ENCODE measurements at regions not wholly inside any gene's neighbourhood (a gene's known extent, or its start where the extent isn't known, plus 50 kb on each side); places are given as distances from the start of the nearest gene placed in this dataset.

- H3K9ac ChIP-seq (ENCODE audit: low read depth, low read length), result no peak overlapping the region
- H3K9me3 ChIP-seq (ENCODE audit: insufficient read depth, low read depth, low read length), result no peaks in the 10 kb centered on the region
- no peak overlapping the region for H3K27ac ChIP-seq (ENCODE audit: low read length)
- no peaks in the 10 kb centered on the region for H3K27me3 ChIP-seq (ENCODE audit: insufficient read depth, low read length)
- H3K4me1 ChIP-seq (ENCODE audit: insufficient read depth, low read length), result peaks cover 19% of the 10 kb centered on the region
- H3K36me3 ChIP-seq (ENCODE audit: insufficient read depth, low read depth, low read length), result no peaks in the 10 kb centered on the region
- no peak overlapping the region for H3K4me3 ChIP-seq (ENCODE audit: low read length)
Observed at GRCh38 chr5:110900829-110901228, 162.0 kb downstream of the SLC25A46 start.

DNA sequence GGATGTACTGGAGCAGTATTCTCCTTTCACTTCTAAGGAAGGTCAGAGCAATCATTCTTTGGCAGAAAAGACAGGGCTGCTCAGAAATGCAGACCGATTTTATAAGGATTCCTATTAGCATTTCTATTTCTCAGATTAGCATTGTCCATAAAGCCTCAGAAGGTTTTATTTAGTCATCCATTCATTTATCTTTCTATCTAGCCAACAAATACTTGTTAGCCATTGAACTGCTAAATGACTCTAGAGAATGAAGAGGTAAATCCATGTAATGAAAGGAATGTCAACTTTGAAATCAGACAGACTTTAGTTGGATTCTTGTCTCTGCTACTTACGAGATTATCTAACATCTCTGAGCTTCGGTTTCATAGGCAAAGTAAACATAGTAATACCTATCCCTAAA is 165.2 kb downstream of the SLC25A46 start:
- no peaks in the 10 kb centered on the region for H3K27me3 ChIP-seq (ENCODE audit: insufficient read depth, low read length)
- H3K36me3 ChIP-seq (ENCODE audit: insufficient read depth, low read depth, low read length), result no peaks in the 10 kb centered on the region
- no peak overlapping the region for H3K9ac ChIP-seq (ENCODE audit: low read depth, low read length)
- H3K27ac ChIP-seq (ENCODE audit: low read length), result no peak overlapping the region
- H3K4me3 ChIP-seq (ENCODE audit: low read length), result no peak overlapping the region
- peaks cover 19% of the 10 kb centered on the region for H3K4me1 ChIP-seq (ENCODE audit: insufficient read depth, low read length)
- no peaks in the 10 kb centered on the region for H3K9me3 ChIP-seq (ENCODE audit: insufficient read depth, low read depth, low read length)

GRCh38 chr5:110908848-110909247 is 162.7 kb upstream of the TSLP start:
- H3K9me3 ChIP-seq (ENCODE audit: insufficient read depth, low read depth, low read length), result no peaks in the 10 kb centered on the region
- H3K4me3 ChIP-seq (ENCODE audit: low read length), result no peak overlapping the region
- no peak overlapping the region for H3K9ac ChIP-seq (ENCODE audit: low read depth, low read length)
- no peaks in the 10 kb centered on the region for H3K27me3 ChIP-seq (ENCODE audit: insufficient read depth, low read length)
- no peak overlapping the region for H3K27ac ChIP-seq (ENCODE audit: low read length)
- H3K36me3 ChIP-seq (ENCODE audit: insufficient read depth, low read depth, low read length), result no peaks in the 10 kb centered on the region
- no peaks in the 10 kb centered on the region for H3K4me1 ChIP-seq (ENCODE audit: insufficient read depth, low read length)

DNA sequence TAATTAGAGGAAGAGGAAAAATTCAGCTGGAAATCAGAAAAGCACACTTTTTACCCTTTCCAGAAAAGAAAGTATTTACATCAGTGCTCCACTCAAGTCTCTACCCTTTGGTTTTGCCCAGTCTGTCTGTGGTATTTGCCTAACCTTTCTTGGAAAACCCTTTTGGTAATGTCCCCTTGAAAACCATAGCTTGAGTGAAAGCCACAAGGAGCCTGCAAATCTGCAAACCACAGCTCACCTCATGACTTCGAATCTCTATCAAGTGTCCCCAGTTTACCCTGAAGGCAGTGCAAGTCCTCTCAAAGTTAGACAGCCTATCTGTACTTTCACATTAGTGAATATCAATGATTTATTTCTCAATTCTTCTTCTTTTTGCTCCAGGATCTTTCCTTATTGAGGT is 162.1 kb upstream of the TSLP start:
- no peak overlapping the region for H3K9ac ChIP-seq (ENCODE audit: low read depth, low read length)
- no peaks in the 10 kb centered on the region for H3K4me1 ChIP-seq (ENCODE audit: insufficient read depth, low read length)
- H3K4me3 ChIP-seq (ENCODE audit: low read length), result no peak overlapping the region
- no peaks in the 10 kb centered on the region for H3K9me3 ChIP-seq (ENCODE audit: insufficient read depth, low read depth, low read length)
- H3K27ac ChIP-seq (ENCODE audit: low read length), result no peak overlapping the region
- H3K36me3 ChIP-seq (ENCODE audit: insufficient read depth, low read depth, low read length), result no peaks in the 10 kb centered on the region
- no peaks in the 10 kb centered on the region for H3K27me3 ChIP-seq (ENCODE audit: insufficient read depth, low read length)

- H3K4me3 ChIP-seq (ENCODE audit: low read length), result no peak overlapping the region
- H3K27ac ChIP-seq (ENCODE audit: low read length), result no peak overlapping the region
- H3K27me3 ChIP-seq (ENCODE audit: insufficient read depth, low read length), result no peaks in the 10 kb centered on the region
- H3K4me1 ChIP-seq (ENCODE audit: insufficient read depth, low read length), result no peaks in the 10 kb centered on the region
- H3K36me3 ChIP-seq (ENCODE audit: insufficient read depth, low read depth, low read length), result no peaks in the 10 kb centered on the region
- no peaks in the 10 kb centered on the region for H3K9me3 ChIP-seq (ENCODE audit: insufficient read depth, low read depth, low read length)
- no peak overlapping the region for H3K9ac ChIP-seq (ENCODE audit: low read depth, low read length)
Observed at GRCh38 chr5:110909950-110910349, 161.6 kb upstream of the TSLP start.

DNA sequence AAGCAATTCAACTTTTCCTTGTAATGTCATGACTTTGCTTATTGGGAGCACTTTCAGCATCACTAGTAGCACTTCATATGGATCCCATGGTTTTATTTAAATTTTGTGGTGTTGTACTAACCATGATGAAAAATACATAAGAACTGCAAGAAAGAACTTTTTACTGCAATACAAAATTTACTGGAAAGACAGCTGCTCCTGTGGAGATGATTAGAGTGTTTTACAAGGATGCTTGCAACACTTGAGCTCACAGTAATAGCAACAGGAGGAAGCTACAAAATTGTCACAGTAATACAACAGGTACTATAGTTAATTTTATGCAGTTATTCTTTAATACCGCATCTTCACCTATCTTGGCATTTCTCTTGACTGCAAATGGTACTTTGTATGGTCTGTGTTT is 158.3 kb upstream of the TSLP start:
- Histone ChIP-seq H3K27ac (ENCODE audit: low read length) (no peak overlapping the region), H3K36me3 (ENCODE audit: insufficient read depth, low read depth, low read length) (no peaks in the 10 kb centered on the region), H3K4me1 (ENCODE audit: insufficient read depth, low read length) (peaks cover 7% of the 10 kb centered on the region), H3K27me3 (ENCODE audit: insufficient read depth, low read length) (no peaks in the 10 kb centered on the region), H3K4me3 (ENCODE audit: low read length) (no peak overlapping the region), H3K9me3 (ENCODE audit: insufficient read depth, low read depth, low read length) (no peaks in the 10 kb centered on the region), H3K9ac (ENCODE audit: low read depth, low read length) (no peak overlapping the region)

DNA sequence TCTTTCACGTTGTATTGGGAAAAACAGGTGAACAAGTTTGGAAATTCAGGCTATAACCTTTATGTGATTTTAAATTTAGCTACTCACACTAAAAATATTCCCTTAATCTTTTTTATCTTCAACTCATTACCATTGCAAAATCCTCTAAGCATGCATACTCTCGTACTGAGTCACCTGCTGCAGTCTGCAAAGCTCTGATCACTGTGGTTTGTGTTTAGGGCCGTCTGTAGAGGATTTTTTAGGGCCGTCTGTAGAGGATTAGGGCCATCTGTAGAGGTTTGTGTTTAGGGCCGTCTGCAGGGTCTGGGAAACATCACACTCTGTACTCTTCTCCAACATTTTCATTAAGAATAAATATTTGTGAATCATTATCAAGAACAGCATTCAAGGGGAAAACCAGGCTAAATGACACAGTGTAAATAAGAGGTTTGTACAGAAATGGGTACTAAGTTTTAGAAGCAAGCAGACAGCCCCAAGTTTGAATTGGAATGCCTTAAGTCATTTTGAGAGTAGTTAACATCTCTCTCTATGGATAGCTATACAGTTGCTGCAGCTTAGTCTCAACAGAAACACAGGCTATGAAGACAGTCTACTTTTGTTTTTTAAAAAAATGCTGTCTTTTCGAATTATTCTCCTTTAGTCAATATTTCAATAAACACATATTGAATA is 155.0 kb upstream of the TSLP start:
- Histone ChIP-seq H3K4me1 (ENCODE audit: insufficient read depth, low read length) (peaks cover 7% of the 10 kb centered on the region), H3K27me3 (ENCODE audit: insufficient read depth, low read length) (no peaks in the 10 kb centered on the region), H3K27ac (ENCODE audit: low read length) (no peak overlapping the region), H3K4me3 (ENCODE audit: low read length) (no peak overlapping the region), H3K9ac (ENCODE audit: low read depth, low read length) (no peak overlapping the region), H3K9me3 (ENCODE audit: insufficient read depth, low read depth, low read length) (no peaks in the 10 kb centered on the region), H3K36me3 (ENCODE audit: insufficient read depth, low read depth, low read length) (no peaks in the 10 kb centered on the region)

DNA sequence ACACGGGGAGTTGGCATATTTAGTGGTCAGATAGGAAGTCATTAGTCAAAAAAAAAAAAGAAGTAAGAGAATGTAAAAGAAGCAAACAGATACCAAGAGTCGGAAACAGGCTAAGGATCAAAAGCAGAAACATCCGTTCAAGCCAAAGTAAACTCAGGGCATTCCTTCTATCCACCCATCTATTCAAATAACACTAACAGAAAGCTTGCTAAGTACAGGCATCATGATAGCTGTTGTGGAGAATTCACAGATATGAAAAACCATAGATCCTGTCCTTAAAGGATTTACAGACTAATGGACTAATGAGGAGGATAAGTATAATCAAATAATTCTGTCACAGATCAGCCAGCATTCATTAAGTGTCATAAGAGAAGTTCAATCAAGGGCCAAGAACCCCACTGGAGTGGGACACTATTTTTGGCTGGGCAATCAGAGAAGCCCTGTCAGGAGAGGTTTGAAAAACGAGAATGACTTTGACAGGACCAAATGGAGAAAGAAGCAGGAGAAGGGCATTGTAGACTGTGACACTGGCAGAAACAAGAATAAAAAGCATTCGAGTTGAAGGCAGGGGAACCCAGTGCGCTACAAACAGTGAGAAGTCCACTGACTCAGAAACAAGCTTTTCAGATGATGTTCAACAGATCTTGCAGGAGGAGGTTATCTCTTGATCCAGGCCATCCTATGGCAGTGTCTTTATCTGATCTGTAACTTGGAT is 154.2 kb upstream of the TSLP start:
- Histone ChIP-seq H3K4me1 (ENCODE audit: insufficient read depth, low read length) (peaks cover 7% of the 10 kb centered on the region), H3K9ac (ENCODE audit: low read depth, low read length) (no peak overlapping the region), H3K9me3 (ENCODE audit: insufficient read depth, low read depth, low read length) (no peaks in the 10 kb centered on the region), H3K36me3 (ENCODE audit: insufficient read depth, low read depth, low read length) (no peaks in the 10 kb centered on the region), H3K27ac (ENCODE audit: low read length) (no peak overlapping the region), H3K27me3 (ENCODE audit: insufficient read depth, low read length) (no peaks in the 10 kb centered on the region), H3K4me3 (ENCODE audit: low read length) (no peak overlapping the region)

- peaks cover 7% of the 10 kb centered on the region for H3K4me1 ChIP-seq (ENCODE audit: insufficient read depth, low read length)
- H3K9me3 ChIP-seq (ENCODE audit: insufficient read depth, low read depth, low read length), result no peaks in the 10 kb centered on the region
- no peak overlapping the region for H3K4me3 ChIP-seq (ENCODE audit: low read length)
- no peaks in the 10 kb centered on the region for H3K36me3 ChIP-seq (ENCODE audit: insufficient read depth, low read depth, low read length)
- H3K27ac ChIP-seq (ENCODE audit: low read length), result no peak overlapping the region
- no peaks in the 10 kb centered on the region for H3K27me3 ChIP-seq (ENCODE audit: insufficient read depth, low read length)
- no peak overlapping the region for H3K9ac ChIP-seq (ENCODE audit: low read depth, low read length)
Observed at GRCh38 chr5:110918683-110919082, 152.8 kb upstream of the TSLP start.

- H3K36me3 ChIP-seq (ENCODE audit: insufficient read depth, low read depth, low read length), result no peaks in the 10 kb centered on the region
- H3K4me3 ChIP-seq (ENCODE audit: low read length), result no peak overlapping the region
Observed at GRCh38 chr5:110923971-110924370, 147.5 kb upstream of the TSLP start.

GRCh38 chr5:110925398-110925797 is 146.1 kb upstream of the TSLP start:
- Histone ChIP-seq H3K36me3 (ENCODE audit: insufficient read depth, low read depth, low read length) (no peaks in the 10 kb centered on the region), H3K27me3 (ENCODE audit: insufficient read depth, low read length) (no peaks in the 10 kb centered on the region), H3K9ac (ENCODE audit: low read depth, low read length) (no peak overlapping the region), H3K27ac (ENCODE audit: low read length) (no peak overlapping the region), H3K4me3 (ENCODE audit: low read length) (no peak overlapping the region), H3K4me1 (ENCODE audit: insufficient read depth, low read length) (no peaks in the 10 kb centered on the region), H3K9me3 (ENCODE audit: insufficient read depth, low read depth, low read length) (no peaks in the 10 kb centered on the region)

More at GRCh38 chr5:110923971-110924370, 147.5 kb upstream of the TSLP start:
- H3K27ac ChIP-seq (ENCODE audit: low read length), result no peak overlapping the region
- H3K4me1 ChIP-seq (ENCODE audit: insufficient read depth, low read length), result no peaks in the 10 kb centered on the region
- no peaks in the 10 kb centered on the region for H3K27me3 ChIP-seq (ENCODE audit: insufficient read depth, low read length)
- no peak overlapping the region for H3K9ac ChIP-seq (ENCODE audit: low read depth, low read length)
- no peaks in the 10 kb centered on the region for H3K9me3 ChIP-seq (ENCODE audit: insufficient read depth, low read depth, low read length)

- H3K36me3 ChIP-seq (ENCODE audit: insufficient read depth, low read depth, low read length), result no peaks in the 10 kb centered on the region
Observed at GRCh38 chr5:110925916-110926315, 145.6 kb upstream of the TSLP start.

More at GRCh38 chr5:110925916-110926315, 145.6 kb upstream of the TSLP start:
- no peaks in the 10 kb centered on the region for H3K9me3 ChIP-seq (ENCODE audit: insufficient read depth, low read depth, low read length)
- H3K4me1 ChIP-seq (ENCODE audit: insufficient read depth, low read length), result no peaks in the 10 kb centered on the region
- H3K4me3 ChIP-seq (ENCODE audit: low read length), result no peak overlapping the region
- H3K9ac ChIP-seq (ENCODE audit: low read depth, low read length), result no peak overlapping the region
- no peak overlapping the region for H3K27ac ChIP-seq (ENCODE audit: low read length)
- no peaks in the 10 kb centered on the region for H3K27me3 ChIP-seq (ENCODE audit: insufficient read depth, low read length)
